Naive thymus-derived CD8-positive, alpha-beta T cell (primary cell): ENCODE measurements at regions not wholly inside any gene's neighbourhood (a gene's known extent, or its start where the extent isn't known, plus 50 kb on each side); places are given as distances from the start of the nearest gene placed in this dataset.

ENCODE experiments used
- ATAC-seq, 2 donors: fragments of 150-1000 bp; cut with Tn5 transposase in 1 of 2; sonication (Bioruptor Pico), chemical (Tn5 transposase) in 1 of 2; 1 replicate in 1 of 2; 2 replicates in 1 of 2; pipeline ENCODE4 v1.10.0; 2021; ENCODE audit warnings: mild to moderate bottlenecking in 2 of 2, moderate library complexity in 2 of 2
- POLR2A ChIA-PET: fragments of 350-600 bp; sonication (Branson Sonifier 250); formaldehyde crosslinking; loops from one replicate; lab custom pipeline; 2021; ENCODE audit warnings: antibody characterized with exemption; lab: Charles Lee
- DNase-seq, 10 donors: peaks; one replicate each; pipeline versions ENCODE4 v3.0.0 to v3.0.0-alpha.2; 2020 to 2022
- H3K27ac Mint-ChIP-seq, 10 donors: one replicate each; pipeline ENCODE4 v1.8.0; 2020 to 2022; ENCODE audit warnings: mild to moderate bottlenecking in 10 of 10, mixed read lengths in 10 of 10, moderate library complexity in 4 of 10, inconsistent platforms in 1 of 10
- H3K27me3 Mint-ChIP-seq, 5 donors: one replicate each; pipeline ENCODE4 v1.8.0; 2021 to 2022; ENCODE audit warnings: mixed read lengths in 5 of 5
- H3K36me3 Mint-ChIP-seq, 3 donors: one replicate each; pipeline ENCODE4 v1.8.0; 2020 to 2022; ENCODE audit warnings: mixed read lengths in 3 of 3, mild to moderate bottlenecking in 2 of 3, inconsistent platforms in 1 of 3
- H3K4me1 Mint-ChIP-seq, 4 donors: one replicate each; pipeline ENCODE4 v1.8.0; 2021 to 2022; ENCODE audit warnings: mixed read lengths in 4 of 4
- H3K4me3 Mint-ChIP-seq, 10 donors: one replicate each; pipeline ENCODE4 v1.8.0; 2020 to 2022; ENCODE audit warnings: mild to moderate bottlenecking in 10 of 10, mixed read lengths in 10 of 10, moderate library complexity in 6 of 10, inconsistent platforms in 1 of 10
- H3K9me3 Mint-ChIP-seq, 9 donors: one replicate each; pipeline ENCODE4 v1.8.0; 2020 to 2022; ENCODE audit warnings: mixed read lengths in 9 of 9, mild to moderate bottlenecking in 3 of 9, inconsistent platforms in 1 of 9, moderate library complexity in 1 of 9

GRCh38 chr12:92608151-92609091, 94.4 kb upstream of the PLEKHG7 start:
- POLR2A ChIA-PET: interaction anchor here (0.7 kb wide), 1 partner anchor 9 kb away, joined by 4 read pairs; no protein-coding TSS in a partner anchor
- Mint-ChIP-seq H3K4me3 (peak overlapping the region in 7 of 10 donors; percentile 11 to 81 (median 48)), H3K27ac (peak overlapping the region in 8 of 10 donors; percentile 31 to 78 (median 57)), H3K36me3 (no peaks in the 10 kb centered on the region), H3K9me3 (peaks cover 0 to 2% (median 0%) of the 10 kb centered on the region in 9 donors), H3K27me3 (no peaks in the 10 kb centered on the region), H3K4me1 (peaks cover 6 to 20% (median 10%) of the 10 kb centered on the region in 4 donors)
- ATAC-seq (peak in 1 of 2 donors; percentile 36), DNase-seq (no peak)

- ATAC-seq: no peak
- POLR2A ChIA-PET: no interaction called here
- no peak for DNase-seq
- Mint-ChIP-seq H3K9me3 (peaks cover 0 to 8% (median 1%) of the 10 kb centered on the region in 9 donors), H3K27me3 (no peaks in the 10 kb centered on the region), H3K4me3 (no peak overlapping the region), H3K27ac (peak overlapping the region in 1 of 10 donors; percentile 3), H3K36me3 (peaks cover 0 to 1% (median 0%) of the 10 kb centered on the region in 3 donors), H3K4me1 (peaks cover 6 to 28% (median 10%) of the 10 kb centered on the region in 4 donors)
These were observed 95.8 kb upstream of the PLEKHG7 start for GRCh38 chr12:92606956-92607355.

DNA sequence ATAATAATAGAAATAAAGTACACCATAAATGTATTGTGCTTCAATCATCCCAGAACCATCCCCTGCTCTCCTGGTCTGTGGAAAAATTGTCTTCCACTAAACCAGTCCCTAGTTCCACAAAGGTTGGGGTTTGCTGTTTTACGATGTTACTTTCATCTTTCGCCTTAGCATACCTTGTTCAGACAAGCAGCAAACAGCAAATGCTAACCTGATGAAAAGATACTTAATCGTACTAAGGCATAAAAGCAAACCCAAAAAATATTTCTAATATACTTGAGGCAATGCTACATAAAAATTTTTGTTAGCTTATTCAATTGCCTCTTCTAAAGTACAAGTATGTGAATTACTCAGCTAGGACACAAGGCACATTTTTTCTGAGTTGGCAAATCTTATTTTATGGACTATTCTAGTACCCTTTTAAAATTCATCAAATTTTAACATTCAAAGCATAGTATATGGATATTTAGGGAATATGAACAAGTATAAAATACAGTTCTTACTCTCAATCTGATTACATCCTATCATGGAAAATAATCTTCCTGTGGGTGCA, 97.1 kb upstream of the PLEKHG7 start:
- H3K27ac Mint-ChIP-seq: no peak overlapping the region
- no peaks in the 10 kb centered on the region for H3K27me3 Mint-ChIP-seq
- peaks cover 3 to 19% (median 7%) of the 10 kb centered on the region in 9 donors for H3K9me3 Mint-ChIP-seq
- peaks cover 0 to 9% (median 5%) of the 10 kb centered on the region in 3 donors for H3K36me3 Mint-ChIP-seq
- POLR2A ChIA-PET: no interaction called here
- ATAC-seq: no peak
- peaks cover 6 to 36% (median 10%) of the 10 kb centered on the region in 4 donors for H3K4me1 Mint-ChIP-seq
- H3K4me3 Mint-ChIP-seq: no peak overlapping the region
- no peak for DNase-seq

GRCh38 chr12:92604786-92605185, 98.0 kb upstream of the PLEKHG7 start:
- POLR2A ChIA-PET: no interaction called here
- Mint-ChIP-seq H3K36me3 (peaks cover 0 to 12% (median 9%) of the 10 kb centered on the region in 3 donors), H3K27me3 (no peaks in the 10 kb centered on the region), H3K27ac (no peak overlapping the region), H3K9me3 (peaks cover 6 to 23% (median 15%) of the 10 kb centered on the region in 9 donors), H3K4me3 (no peak overlapping the region), H3K4me1 (peaks cover 6 to 36% (median 10%) of the 10 kb centered on the region in 4 donors)
- DNase-seq (no peak), ATAC-seq (no peak)

DNA sequence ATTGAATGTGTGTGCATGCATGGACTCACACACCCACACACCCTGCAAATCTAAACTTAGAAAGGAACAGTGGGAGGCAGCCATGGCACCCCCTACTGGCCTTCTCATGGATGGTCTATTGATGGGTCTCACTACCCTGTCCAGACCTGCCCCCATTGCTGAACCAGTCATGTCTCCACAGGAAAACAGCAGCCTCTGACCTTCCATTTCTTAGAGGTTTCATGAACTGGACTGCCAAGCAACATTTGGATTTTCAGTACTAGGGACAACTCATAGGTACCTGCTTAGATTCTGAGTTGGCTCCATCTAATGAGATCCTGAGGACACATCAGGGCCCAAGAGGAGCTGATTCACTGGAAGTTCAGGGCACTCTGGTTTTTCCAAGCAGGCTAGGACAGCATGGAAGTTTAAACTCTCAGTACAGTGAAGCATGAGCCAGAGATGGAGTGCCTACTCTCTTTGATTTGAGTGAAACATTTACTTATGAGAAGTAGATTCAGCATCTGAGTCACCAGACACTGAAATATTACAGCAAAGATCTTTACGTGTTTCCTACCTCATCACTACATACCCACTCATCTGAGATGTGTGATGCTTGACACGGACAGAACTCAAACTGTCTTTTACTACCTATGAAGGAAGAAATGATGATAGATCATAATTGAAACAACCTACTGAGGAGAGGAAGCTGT, 98.9 kb upstream of the PLEKHG7 start:
- peaks cover 6 to 36% (median 10%) of the 10 kb centered on the region in 4 donors for H3K4me1 Mint-ChIP-seq
- peaks cover 8 to 32% (median 23%) of the 10 kb centered on the region in 9 donors for H3K9me3 Mint-ChIP-seq
- peak overlapping the region in 5 of 10 donors; percentile 4 to 77 (median 68) for H3K27ac Mint-ChIP-seq
- H3K4me3 Mint-ChIP-seq: no peak overlapping the region
- POLR2A ChIA-PET: no interaction called here
- DNase-seq (no peak), ATAC-seq (peak in 1 of 2 donors; percentile 44)
- H3K27me3 Mint-ChIP-seq: no peaks in the 10 kb centered on the region
- peaks cover 0 to 18% (median 18%) of the 10 kb centered on the region in 3 donors for H3K36me3 Mint-ChIP-seq

DNA sequence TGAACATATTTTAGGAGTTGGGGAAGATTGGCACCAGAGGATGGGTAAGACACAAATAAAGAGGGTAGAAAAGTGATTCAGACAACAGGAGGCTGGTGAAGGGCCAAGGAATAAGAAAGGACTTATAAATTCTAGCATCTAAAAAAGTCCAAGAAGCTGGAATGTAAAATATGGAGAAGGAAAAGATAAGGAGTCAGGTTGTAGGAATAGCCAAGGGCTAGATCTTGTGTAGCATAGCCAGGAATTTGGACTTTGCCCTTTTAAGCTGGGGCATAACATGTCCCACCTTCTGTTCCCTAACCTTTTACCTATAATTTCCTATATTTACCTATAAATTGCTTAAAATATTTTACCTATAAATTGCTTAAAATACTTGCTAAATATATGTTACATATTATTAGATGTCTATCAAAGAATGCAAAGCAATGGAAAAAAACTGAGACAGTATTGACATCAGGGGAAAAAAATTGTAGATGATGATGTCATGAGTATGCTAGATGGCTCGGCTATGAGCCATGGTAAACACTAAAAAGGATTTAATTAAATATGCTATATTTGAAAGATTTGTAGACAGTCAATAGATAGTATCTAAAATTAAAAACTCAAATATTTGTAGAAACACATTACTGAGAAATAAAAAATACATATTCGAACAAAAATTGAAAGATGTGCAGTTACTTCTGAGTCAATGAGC, 99.7 kb upstream of the PLEKHG7 start:
- Mint-ChIP-seq H3K4me1 (peaks cover 1 to 34% (median 2%) of the 10 kb centered on the region in 4 donors), H3K27me3 (no peaks in the 10 kb centered on the region), H3K27ac (peak overlapping the region in 4 of 10 donors; percentile 2 to 38 (median 30)), H3K4me3 (no peak overlapping the region), H3K36me3 (peaks cover 0 to 24% (median 18%) of the 10 kb centered on the region in 3 donors), H3K9me3 (peaks cover 8 to 37% (median 23%) of the 10 kb centered on the region in 9 donors)
- POLR2A ChIA-PET: no interaction called here
- DNase-seq: no peak
- ATAC-seq: no peak

DNA sequence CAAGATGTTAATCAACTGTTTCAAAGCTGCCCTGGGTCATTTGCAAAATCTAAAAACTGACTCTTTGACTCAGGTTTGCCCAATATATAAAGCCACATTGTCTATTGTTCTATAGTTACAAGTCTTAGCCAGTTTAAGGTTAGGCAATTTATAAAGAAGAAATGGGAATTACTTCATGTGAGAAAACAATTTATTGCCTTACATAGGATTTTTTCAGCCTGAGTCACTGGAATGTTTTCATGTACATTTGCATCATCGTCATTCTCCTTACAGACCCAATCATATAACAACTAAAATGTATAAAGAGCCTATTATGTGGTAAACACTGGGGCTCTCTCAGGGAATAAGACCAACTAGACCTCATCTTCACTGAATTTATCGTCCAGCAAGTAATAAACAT, 100.3 kb upstream of the PLEKHG7 start:
- POLR2A ChIA-PET: no interaction called here
- H3K4me3 Mint-ChIP-seq: no peak overlapping the region
- DNase-seq (no peak), ATAC-seq (no peak)
- H3K27me3 Mint-ChIP-seq: no peaks in the 10 kb centered on the region
- H3K4me1 Mint-ChIP-seq: peaks cover 0 to 36% (median 0%) of the 10 kb centered on the region in 4 donors
- H3K9me3 Mint-ChIP-seq: peaks cover 8 to 41% (median 23%) of the 10 kb centered on the region in 9 donors
- H3K36me3 Mint-ChIP-seq: peaks cover 0 to 24% (median 18%) of the 10 kb centered on the region in 3 donors
- H3K27ac Mint-ChIP-seq: peak overlapping the region in 2 of 10 donors; percentile 38 to 39

GRCh38 chr12:92601680-92602079, 101.1 kb upstream of the PLEKHG7 start:
- ATAC-seq (no peak), DNase-seq (no peak)
- Mint-ChIP-seq H3K27me3 (no peaks in the 10 kb centered on the region), H3K9me3 (peaks cover 8 to 41% (median 23%) of the 10 kb centered on the region in 9 donors), H3K27ac (peak overlapping the region in 1 of 10 donors; percentile 60), H3K36me3 (peaks cover 0 to 24% (median 18%) of the 10 kb centered on the region in 3 donors), H3K4me3 (no peak overlapping the region), H3K4me1 (peaks cover 0 to 41% (median 0%) of the 10 kb centered on the region in 4 donors)
- POLR2A ChIA-PET: no interaction called here

GRCh38 chr12:92601176-92601575, 101.6 kb upstream of the PLEKHG7 start:
- POLR2A ChIA-PET: no interaction called here

GRCh38 chr12:92600052-92600451, 102.7 kb upstream of the PLEKHG7 start:
- peaks cover 8 to 46% (median 23%) of the 10 kb centered on the region in 9 donors for H3K9me3 Mint-ChIP-seq

More at GRCh38 chr12:92601176-92601575, 101.6 kb upstream of the PLEKHG7 start:
- Mint-ChIP-seq H3K27me3 (no peaks in the 10 kb centered on the region), H3K4me1 (peaks cover 0 to 46% (median 0%) of the 10 kb centered on the region in 4 donors), H3K9me3 (peaks cover 8 to 41% (median 23%) of the 10 kb centered on the region in 9 donors), H3K4me3 (no peak overlapping the region), H3K36me3 (peaks cover 0 to 24% (median 18%) of the 10 kb centered on the region in 3 donors), H3K27ac (peak overlapping the region in 4 of 10 donors; percentile 11 to 71 (median 51))
- ATAC-seq (no peak), DNase-seq (no peak)

DNA sequence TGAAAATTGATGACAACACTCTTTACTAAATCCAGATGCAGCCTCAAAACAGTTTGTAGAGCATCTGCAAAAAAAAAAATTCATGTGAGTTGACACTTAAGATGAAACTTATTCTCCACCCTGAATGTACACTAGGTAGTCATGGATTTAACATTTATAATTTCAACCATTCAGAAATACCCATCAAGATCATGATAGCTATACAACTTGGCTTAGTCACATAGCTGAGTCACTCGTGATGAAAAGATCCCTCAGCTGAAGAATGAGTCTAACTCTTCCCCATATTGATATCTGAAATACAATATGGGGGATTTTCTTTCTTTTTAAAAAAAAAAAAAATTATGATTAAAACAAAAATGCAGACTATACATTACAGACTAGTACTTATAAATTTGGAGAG, 104.8 kb upstream of the PLEKHG7 start:
- POLR2A ChIA-PET: no interaction called here
- DNase-seq: no peak
- ATAC-seq: no peak
- Mint-ChIP-seq H3K27me3 (no peaks in the 10 kb centered on the region), H3K36me3 (peaks cover 0 to 24% (median 18%) of the 10 kb centered on the region in 3 donors), H3K4me3 (peak overlapping the region in 1 of 10 donors; percentile 5), H3K9me3 (peaks cover 8 to 44% (median 23%) of the 10 kb centered on the region in 9 donors), H3K27ac (peak overlapping the region in 4 of 10 donors; percentile 53 to 67 (median 62)), H3K4me1 (peaks cover 12 to 63% (median 23%) of the 10 kb centered on the region in 4 donors)

More at GRCh38 chr12:92600052-92600451, 102.7 kb upstream of the PLEKHG7 start:
- ATAC-seq (no peak), DNase-seq (no peak)
- H3K27me3 Mint-ChIP-seq: no peaks in the 10 kb centered on the region
- POLR2A ChIA-PET: no interaction called here
- H3K27ac Mint-ChIP-seq: peak overlapping the region in 1 of 10 donors; percentile 37
- peaks cover 0 to 24% (median 18%) of the 10 kb centered on the region in 3 donors for H3K36me3 Mint-ChIP-seq
- H3K4me3 Mint-ChIP-seq: no peak overlapping the region
- peaks cover 2 to 55% (median 6%) of the 10 kb centered on the region in 4 donors for H3K4me1 Mint-ChIP-seq
